Activated naive CD4-positive, alpha-beta T cell treated with anti-CD3 and anti-CD28 coated beads for 36 hours (primary cell): ENCODE measurements at regions not wholly inside any gene's neighbourhood (a gene's known extent, or its start where the extent isn't known, plus 50 kb on each side); places are given as distances from the start of the nearest gene placed in this dataset.
"Not testable (repeated sequence)": the region's sequence is repeated elsewhere in the genome, so short reads cannot be mapped to it uniquely, and the experiment has no call there.

ENCODE experiments used
- CTCF ChIA-PET: fragments of 350-600 bp; sonication (Branson Sonifier 250); formaldehyde crosslinking; loops from one replicate; lab custom pipeline; 2021; ENCODE audit warnings: antibody characterized with exemption; lab: Charles Lee
- DNase-seq: peaks from one replicate; pipeline ENCODE4 v3.0.0-alpha.2; 2020
- H3K27ac Mint-ChIP-seq: one replicate; pipeline ENCODE4 v1.8.0; 2021; ENCODE audit warnings: mild to moderate bottlenecking, mixed read lengths
- H3K27me3 Mint-ChIP-seq: one replicate; pipeline ENCODE4 v1.8.0; 2021; ENCODE audit warnings: low read depth, mixed read lengths
- H3K36me3 Mint-ChIP-seq: one replicate; pipeline ENCODE4 v1.8.0; 2021; ENCODE audit warnings: low read depth, mixed read lengths
- H3K4me1 Mint-ChIP-seq: one replicate; pipeline ENCODE4 v1.8.0; 2021; ENCODE audit warnings: low read depth, mixed read lengths
- H3K4me3 Mint-ChIP-seq: one replicate; pipeline ENCODE4 v1.8.0; 2021; ENCODE audit warnings: mild to moderate bottlenecking, moderate library complexity, mixed read lengths
- H3K9me3 Mint-ChIP-seq: one replicate; pipeline ENCODE4 v1.8.0; 2021; ENCODE audit warnings: mixed read lengths
- intact Hi-C: fragments of 100-400 bp; cut with micrococcal nuclease; formaldehyde crosslinking; loops from one replicate; pipeline ENCODE4 v1.15.1; 2023

DNA sequence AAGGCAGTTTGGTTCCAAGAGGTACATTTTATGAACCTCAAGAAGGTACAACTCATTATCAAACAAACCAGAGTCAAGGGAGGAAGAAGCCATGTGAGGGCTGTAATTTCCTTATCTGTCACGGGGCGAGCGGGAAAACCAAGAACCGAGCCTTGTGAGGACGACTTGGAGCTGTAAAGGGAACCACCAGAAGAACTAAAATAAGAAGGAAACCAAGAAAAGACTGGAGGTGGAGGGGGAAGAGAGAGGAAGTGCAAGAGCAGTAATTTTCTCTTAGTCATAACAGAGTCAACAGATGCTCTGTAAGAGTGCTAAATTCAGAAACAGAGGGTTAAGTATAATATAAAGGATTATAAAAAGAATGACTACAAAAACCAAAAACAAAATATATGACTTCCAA lies 127.1 kb downstream of the DIRAS2 start:
- no peaks in the 10 kb centered on the region for H3K4me1 Mint-ChIP-seq
- no peak overlapping the region for H3K27ac Mint-ChIP-seq
- DNase-seq, result no peak
- H3K36me3 Mint-ChIP-seq, result no peaks in the 10 kb centered on the region
- intact Hi-C loops, result no loop called here
- H3K27me3 Mint-ChIP-seq, result peaks cover 6% of the 10 kb centered on the region
- H3K9me3 Mint-ChIP-seq, result no peaks in the 10 kb centered on the region
- no peak overlapping the region for H3K4me3 Mint-ChIP-seq
- CTCF ChIA-PET, result no interaction called here

GRCh38 chr9:90517103-90517502 lies 125.5 kb downstream of the DIRAS2 start:
- no peak overlapping the region for H3K27ac Mint-ChIP-seq
- no peaks in the 10 kb centered on the region for H3K9me3 Mint-ChIP-seq
- H3K27me3 Mint-ChIP-seq, result peaks cover 12% of the 10 kb centered on the region
- H3K4me3 Mint-ChIP-seq, result no peak overlapping the region
- no peaks in the 10 kb centered on the region for H3K4me1 Mint-ChIP-seq
- CTCF ChIA-PET, result no interaction called here
- no peaks in the 10 kb centered on the region for H3K36me3 Mint-ChIP-seq
- intact Hi-C loops, result no loop called here
- no peak for DNase-seq

GRCh38 chr9:90521811-90522570 lies 120.6 kb downstream of the DIRAS2 start:
- DNase-seq, result no peak
- Mint-ChIP-seq H3K4me1 (no peaks in the 10 kb centered on the region), H3K27me3 (peaks cover 13% of the 10 kb centered on the region), H3K27ac (no peak overlapping the region), H3K36me3 (no peaks in the 10 kb centered on the region), H3K9me3 (no peaks in the 10 kb centered on the region), H3K4me3 (no peak overlapping the region)
- intact Hi-C loops, result no loop called here
- CTCF ChIA-PET, result no interaction called here

DNA sequence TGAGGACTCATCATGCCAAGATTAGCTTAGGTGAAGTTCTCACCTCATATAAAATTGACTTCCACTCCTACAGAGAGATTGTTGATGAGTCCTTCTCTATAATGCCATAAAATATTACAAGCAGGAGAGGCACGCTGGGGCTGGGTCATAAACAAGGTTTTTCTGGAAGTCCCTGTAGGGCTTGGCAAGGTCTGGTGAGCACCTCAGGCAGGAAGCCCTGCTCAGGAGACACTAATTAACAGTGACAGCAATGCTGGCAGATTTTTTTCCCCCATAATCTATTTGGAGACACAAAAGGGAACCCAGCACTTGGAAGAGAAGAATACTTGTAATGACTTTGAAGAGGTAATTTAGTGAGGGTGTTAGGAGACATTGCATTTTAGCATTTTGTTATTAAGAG lies 118.7 kb downstream of the DIRAS2 start:
- H3K27me3 Mint-ChIP-seq, result peaks cover 21% of the 10 kb centered on the region
- no peaks in the 10 kb centered on the region for H3K9me3 Mint-ChIP-seq
- no peak for DNase-seq
- no peaks in the 10 kb centered on the region for H3K4me1 Mint-ChIP-seq
- H3K36me3 Mint-ChIP-seq, result no peaks in the 10 kb centered on the region
- no peak overlapping the region for H3K27ac Mint-ChIP-seq
- no peak overlapping the region for H3K4me3 Mint-ChIP-seq
- intact Hi-C loops, result no loop called here
- CTCF ChIA-PET, result no interaction called here

GRCh38 chr9:90526386-90526785 lies 116.2 kb downstream of the DIRAS2 start:
- Mint-ChIP-seq H3K36me3 (no peaks in the 10 kb centered on the region), H3K4me1 (no peaks in the 10 kb centered on the region), H3K27me3 (peaks cover 23% of the 10 kb centered on the region), H3K9me3 (no peaks in the 10 kb centered on the region), H3K27ac (no peak overlapping the region), H3K4me3 (no peak overlapping the region)
- DNase-seq, result no peak
- intact Hi-C loops, result no loop called here
- CTCF ChIA-PET, result no interaction called here

GRCh38 chr9:90536094-90536493 lies 106.5 kb downstream of the DIRAS2 start:
- intact Hi-C loops, H3K4me1 Mint-ChIP-seq, H3K27ac Mint-ChIP-seq, H3K9me3 Mint-ChIP-seq, H3K4me3 Mint-ChIP-seq, H3K36me3 Mint-ChIP-seq, DNase-seq: not testable (repeated sequence)
- CTCF ChIA-PET, result interaction anchor here (0.8 kb wide), 1 partner anchor 12 kb away, joined by 4 read pairs; no protein-coding TSS in a partner anchor
- peaks cover 34% of the 10 kb centered on the region for H3K27me3 Mint-ChIP-seq

DNA sequence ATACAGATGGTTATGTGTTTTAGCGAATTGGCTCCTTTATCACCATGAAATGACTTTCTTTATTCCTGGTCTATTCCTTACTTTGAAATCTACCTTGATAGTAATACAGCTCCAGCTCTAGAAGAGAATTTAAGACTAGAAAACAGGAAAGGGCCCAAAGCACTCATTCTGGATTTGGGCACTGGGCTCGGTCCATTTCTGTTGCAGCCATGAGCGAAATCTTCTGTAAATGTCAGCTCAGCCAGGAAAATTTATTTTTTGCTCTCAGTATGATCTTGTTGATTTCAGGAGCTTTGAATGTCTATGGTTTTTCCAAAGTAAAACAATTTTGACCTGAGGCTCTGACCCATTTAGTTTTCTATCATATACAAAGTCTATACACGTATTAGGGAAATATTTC lies 104.1 kb downstream of the DIRAS2 start:
- Mint-ChIP-seq H3K27ac (no peak overlapping the region), H3K4me3 (no peak overlapping the region), H3K27me3 (peaks cover 28% of the 10 kb centered on the region), H3K4me1 (no peaks in the 10 kb centered on the region), H3K36me3 (no peaks in the 10 kb centered on the region), H3K9me3 (no peaks in the 10 kb centered on the region)
- intact Hi-C loops, result no loop called here
- no peak for DNase-seq
- CTCF ChIA-PET, result no interaction called here

DNA sequence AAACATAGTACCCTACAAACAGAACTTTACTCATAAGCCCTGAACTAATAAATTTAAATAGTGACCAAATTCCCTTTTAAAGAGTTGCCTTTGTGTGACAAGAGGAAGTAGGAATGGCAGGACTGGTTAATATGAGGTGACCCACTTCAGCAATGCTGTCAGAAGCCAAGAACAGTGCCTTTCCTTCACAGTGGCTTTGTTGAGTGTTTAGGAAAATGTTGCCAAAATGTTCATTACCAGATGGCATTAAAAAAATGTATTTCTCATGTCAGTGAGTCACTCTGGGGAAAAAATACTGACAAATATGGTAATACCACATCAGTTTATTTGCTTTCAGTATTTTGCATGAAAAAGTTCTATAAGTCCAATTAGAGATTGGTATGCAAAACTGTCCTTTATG lies 103.3 kb downstream of the DIRAS2 start:
- intact Hi-C loops, result no loop called here
- H3K27me3 Mint-ChIP-seq, result peaks cover 28% of the 10 kb centered on the region
- no peaks in the 10 kb centered on the region for H3K36me3 Mint-ChIP-seq
- CTCF ChIA-PET, result no interaction called here
- H3K9me3 Mint-ChIP-seq, result no peaks in the 10 kb centered on the region
- no peak for DNase-seq
- no peaks in the 10 kb centered on the region for H3K4me1 Mint-ChIP-seq
- H3K27ac Mint-ChIP-seq, result no peak overlapping the region
- no peak overlapping the region for H3K4me3 Mint-ChIP-seq

DNA sequence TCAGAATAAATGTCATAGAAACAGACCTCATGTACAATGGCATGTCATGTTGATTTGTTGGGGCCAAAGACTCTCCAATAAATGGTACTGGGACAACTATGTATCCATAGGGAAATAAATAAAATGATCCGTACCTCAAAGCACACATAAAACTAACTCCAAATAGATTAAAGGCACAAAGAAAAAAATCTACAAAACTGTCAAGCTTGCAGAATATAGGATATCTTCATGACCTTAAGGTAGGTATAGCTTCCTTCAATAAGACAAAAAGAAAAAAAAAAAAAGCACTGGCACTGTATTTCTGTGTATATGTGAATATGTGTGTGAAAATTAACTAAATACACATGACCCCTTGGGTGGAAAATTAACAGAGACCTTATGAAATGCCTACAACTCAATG lies 101.9 kb downstream of the DIRAS2 start:
- peaks cover 24% of the 10 kb centered on the region for H3K27me3 Mint-ChIP-seq
- CTCF ChIA-PET, result no interaction called here
- H3K27ac Mint-ChIP-seq, result no peak overlapping the region
- H3K4me3 Mint-ChIP-seq, result no peak overlapping the region
- H3K36me3 Mint-ChIP-seq, result no peaks in the 10 kb centered on the region
- DNase-seq, result no peak
- H3K9me3 Mint-ChIP-seq, result no peaks in the 10 kb centered on the region
- H3K4me1 Mint-ChIP-seq, result no peaks in the 10 kb centered on the region
- intact Hi-C loops, result no loop called here

DNA sequence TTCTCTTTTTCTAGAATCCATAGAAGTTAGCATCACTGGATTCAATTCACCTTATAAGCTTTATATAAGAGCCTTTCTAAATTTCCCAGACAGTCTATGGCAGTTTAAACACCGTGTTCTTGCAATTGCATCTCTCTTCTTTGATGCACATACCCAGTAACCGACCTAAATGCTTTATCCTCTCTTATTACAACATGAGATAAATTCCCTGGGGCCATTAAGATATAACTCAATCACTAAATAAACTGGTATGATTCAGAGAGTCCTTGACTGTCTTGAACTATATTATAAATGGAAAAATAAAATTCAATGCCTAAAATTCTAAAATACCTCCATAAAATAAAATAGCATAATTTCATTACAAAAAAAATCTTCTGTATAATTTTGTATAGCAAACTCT lies 98.1 kb downstream of the DIRAS2 start:
- CTCF ChIA-PET, result no interaction called here
- Mint-ChIP-seq H3K27ac (no peak overlapping the region), H3K27me3 (peaks cover 12% of the 10 kb centered on the region), H3K36me3 (no peaks in the 10 kb centered on the region), H3K9me3 (peaks cover 11% of the 10 kb centered on the region), H3K4me1 (no peaks in the 10 kb centered on the region), H3K4me3 (no peak overlapping the region)
- intact Hi-C loops, result no loop called here
- no peak for DNase-seq

- Mint-ChIP-seq H3K27me3 (peaks cover 11% of the 10 kb centered on the region), H3K4me3 (no peak overlapping the region), H3K4me1 (no peaks in the 10 kb centered on the region), H3K36me3 (no peaks in the 10 kb centered on the region), H3K9me3 (peaks cover 12% of the 10 kb centered on the region), H3K27ac (no peak overlapping the region)
- DNase-seq, result no peak
- intact Hi-C loops, result no loop called here
- CTCF ChIA-PET, result no interaction called here
Observed at GRCh38 chr9:90546200-90546599, 96.4 kb downstream of the DIRAS2 start.

DNA sequence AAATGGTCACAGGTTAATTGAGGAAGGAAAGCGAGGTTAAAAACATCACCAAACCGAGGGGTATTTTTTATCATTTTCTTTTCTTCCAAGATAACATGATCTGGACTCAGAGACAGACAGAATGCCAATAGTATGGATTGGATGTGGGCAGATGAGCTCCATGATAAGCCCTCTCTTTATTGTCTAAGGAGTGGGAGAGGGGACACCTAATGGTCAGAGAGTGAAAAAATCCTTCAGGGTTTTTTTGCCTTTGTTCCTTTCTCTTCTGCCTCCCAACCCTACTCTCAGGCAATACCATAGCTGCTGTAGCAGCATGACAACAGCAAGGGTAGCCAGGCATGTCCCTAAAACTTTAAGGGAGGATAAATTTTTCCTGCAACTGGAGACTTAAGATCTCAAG lies 94.7 kb downstream of the DIRAS2 start:
- H3K4me3 Mint-ChIP-seq, result no peak overlapping the region
- H3K27me3 Mint-ChIP-seq, result peaks cover 11% of the 10 kb centered on the region
- no peaks in the 10 kb centered on the region for H3K36me3 Mint-ChIP-seq
- intact Hi-C loops, result no loop called here
- no peak for DNase-seq
- H3K9me3 Mint-ChIP-seq, result peaks cover 12% of the 10 kb centered on the region
- no peaks in the 10 kb centered on the region for H3K4me1 Mint-ChIP-seq
- no peak overlapping the region for H3K27ac Mint-ChIP-seq
- CTCF ChIA-PET, result interaction anchor here (0.7 to 1.0 kb wide), 2 partner anchors 12 to 267 kb away, joined by 3 to 4 read pairs; no protein-coding TSS in a partner anchor

- Mint-ChIP-seq H3K9me3 (peaks cover 12% of the 10 kb centered on the region), H3K4me1 (no peaks in the 10 kb centered on the region), H3K4me3 (no peak overlapping the region), H3K27ac (no peak overlapping the region), H3K36me3 (no peaks in the 10 kb centered on the region), H3K27me3 (peaks cover 18% of the 10 kb centered on the region)
- intact Hi-C loops, result no loop called here
- CTCF ChIA-PET, result no interaction called here
- DNase-seq, result no peak
Observed at GRCh38 chr9:90552317-90552716, 90.3 kb downstream of the DIRAS2 start.
